ENCODE measurements at regions not wholly inside any gene's neighbourhood (a gene's known extent, or its start where the extent isn't known, plus 50 kb on each side); places are given as distances from the start of the nearest gene placed in this dataset.

GRCh38 chr7:117942780-117943179, 69.5 kb upstream of the CTTNBP2 start:
- Histone ChIP-seq H3K4me1 (ENCODE audit: control insufficient read depth in 4 of 4, insufficient read depth in 4 of 4, low read length in 3 of 4) (peaks cover 0 to 4% (median 1%) of the 10 kb centered on the region in 4 donors), H3K27me3 (ENCODE audit: control insufficient read depth in 4 of 4, insufficient read depth in 4 of 4, low read length in 3 of 4) (no peaks in the 10 kb centered on the region), H3K9me3 (ENCODE audit: control insufficient read depth in 4 of 4, low read length in 3 of 4) (peaks cover 0 to 2% (median 0%) of the 10 kb centered on the region in 4 donors), H3K9ac (ENCODE audit: low read depth in 1 of 2, low read length in 2 of 2) (no peak overlapping the region), H3K36me3 (ENCODE audit: control insufficient read depth in 4 of 4, insufficient read depth in 3 of 4, low read depth in 1 of 4, low read length in 3 of 4) (no peaks in the 10 kb centered on the region), H3K4me3 (ENCODE audit: low read depth in 1 of 3, low read length in 3 of 3) (no peak overlapping the region), H3K27ac (ENCODE audit: low read depth in 1 of 2, low read length in 2 of 2) (no peak overlapping the region)
- DNase-seq (ENCODE audit: low spot score) = no peak
- 96% methylated on average over 1 of the region's 1 CpG for WGBS
- TF ChIP-seq FOXA1 (IDR thresholded peaks at IDR 0.05) (no peak), ZBTB33 (IDR thresholded peaks at IDR 0.05) (no peak), EGR1 (IDR thresholded peaks at IDR 0.05; ENCODE audit: low read depth in 2 of 2) (no peak), HNF4G (IDR thresholded peaks at IDR 0.05) (no peak), CTCF (IDR thresholded peaks at IDR 0.05; ENCODE audit: low read depth, low read length, missing input control) (no peak), SP1 (IDR thresholded peaks at IDR 0.05) (no peak), FOXA2 (IDR thresholded peaks at IDR 0.05) (no peak), HNF4A (conservative IDR thresholded peaks at IDR 0.05) (no peak), NR2F2 (IDR thresholded peaks at IDR 0.05) (no peak), RAD21 (IDR thresholded peaks at IDR 0.05) (no peak), REST (IDR thresholded peaks at IDR 0.05) (no peak), TAF1 (conservative IDR thresholded peaks at IDR 0.05) (no peak), YY1 (IDR thresholded peaks at IDR 0.05) (no peak), RXRA (IDR thresholded peaks at IDR 0.05) (no peak)
- TF ChIP-seq, protein P1, sequence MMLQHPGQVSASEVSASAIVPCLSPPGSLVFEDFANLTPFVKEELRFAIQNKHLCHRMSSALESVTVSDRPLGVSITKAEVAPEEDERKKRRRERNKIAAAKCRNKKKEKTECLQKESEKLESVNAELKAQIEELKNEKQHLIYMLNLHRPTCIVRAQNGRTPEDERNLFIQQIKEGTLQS (IDR thresholded peaks at IDR 0.05) = no peak

- 87% methylated on average over 1 of the region's 1 CpG for WGBS
- no peak overlapping the region for H3K9ac ChIP-seq (ENCODE audit: low read depth in 1 of 2, low read length in 2 of 2)
- DNase-seq (ENCODE audit: low spot score) = no peak
- H3K4me1 ChIP-seq (ENCODE audit: control insufficient read depth in 4 of 4, insufficient read depth in 4 of 4, low read length in 3 of 4) = no peaks in the 10 kb centered on the region
- no peak overlapping the region for H3K4me3 ChIP-seq (ENCODE audit: low read depth in 1 of 3, low read length in 3 of 3)
- TF ChIP-seq FOXA1 (IDR thresholded peaks at IDR 0.05) (no peak), TAF1 (conservative IDR thresholded peaks at IDR 0.05) (no peak), HNF4G (IDR thresholded peaks at IDR 0.05) (no peak)
- H3K9me3 ChIP-seq (ENCODE audit: control insufficient read depth in 4 of 4, low read length in 3 of 4) = peaks cover 0 to 2% (median 0%) of the 10 kb centered on the region in 4 donors
- no peaks in the 10 kb centered on the region for H3K36me3 ChIP-seq (ENCODE audit: control insufficient read depth in 4 of 4, insufficient read depth in 3 of 4, low read depth in 1 of 4, low read length in 3 of 4)
- no peak overlapping the region for H3K27ac ChIP-seq (ENCODE audit: low read depth in 1 of 2, low read length in 2 of 2)
- no peaks in the 10 kb centered on the region for H3K27me3 ChIP-seq (ENCODE audit: control insufficient read depth in 4 of 4, insufficient read depth in 4 of 4, low read length in 3 of 4)
Observed at GRCh38 chr7:117944886-117945285, 71.6 kb upstream of the CTTNBP2 start.

Measured in liver (tissue), 8 donors.